NT2/D1 (cell line): ENCODE measurements at regions not wholly inside any gene's neighbourhood (a gene's known extent, or its start where the extent isn't known, plus 50 kb on each side); places are given as distances from the start of the nearest gene placed in this dataset.

ENCODE experiments used
- DNase-seq: peaks from one replicate; pipeline ENCODE4 v3.0.0-alpha.2; 2011; ENCODE audit warnings: low read depth, low spot score
- H3K27me3 ChIP-seq: 2 replicates; pipeline ENCODE4 v1.6.0; 2011; ENCODE audit warnings: mild to moderate bottlenecking; ENCODE audit not compliant: insufficient read length, insufficient read depth
- H3K36me3 ChIP-seq: 2 replicates; pipeline ENCODE4 v1.6.1; 2011; ENCODE audit warnings: mild to moderate bottlenecking, low read length, mixed read lengths; ENCODE audit not compliant: insufficient read depth, insufficient read length
- H3K4me1 ChIP-seq: 2 replicates; pipeline ENCODE4 v1.5.1; 2011; ENCODE audit not compliant: insufficient read depth, insufficient read length
- H3K4me3 ChIP-seq: 2 replicates; pipeline ENCODE4 v1.5.1; 2011; ENCODE audit warnings: low read depth; ENCODE audit not compliant: insufficient read length
- H3K9ac ChIP-seq: 2 replicates; pipeline ENCODE4 v1.6.0; 2011; ENCODE audit warnings: low read depth; ENCODE audit not compliant: insufficient read length
- H3K9me3 ChIP-seq: 2 replicates; pipeline ENCODE4 v1.5.1; 2011; ENCODE audit warnings: mild to moderate bottlenecking, low read length; ENCODE audit not compliant: insufficient read depth
- SUZ12 ChIP-seq: IDR thresholded peaks from 2 replicates; pipeline ENCODE4 v1.6.1; 2011; ENCODE audit not compliant: insufficient read length, insufficient read depth; ENCODE audit errors: extremely low read depth
- YY1 ChIP-seq: IDR thresholded peaks from 2 replicates; pipeline ENCODE4 v1.6.1; 2011; ENCODE audit not compliant: insufficient read length, insufficient read depth
- ZNF274 ChIP-seq: IDR thresholded peaks from 2 replicates; pipeline ENCODE4 v1.6.1; 2011; ENCODE audit warnings: mild to moderate bottlenecking, low read depth, low read length

- no peak for TF ChIP-seq YY1
- no peak for TF ChIP-seq SUZ12
- TF ChIP-seq ZNF274 = no peak
- H3K36me3 ChIP-seq = no peaks in the 10 kb centered on the region
- no peaks in the 10 kb centered on the region for H3K4me1 ChIP-seq
- no peak overlapping the region for H3K4me3 ChIP-seq
- H3K27me3 ChIP-seq = no peaks in the 10 kb centered on the region
- no peak overlapping the region for H3K9ac ChIP-seq
- no peak for DNase-seq
- no peaks in the 10 kb centered on the region for H3K9me3 ChIP-seq
Measured at GRCh38 chr1:14247666-14248065, 350.8 kb upstream of the KAZN start.

- Histone ChIP-seq H3K4me1 (peaks cover 1% of the 10 kb centered on the region), H3K36me3 (no peaks in the 10 kb centered on the region), H3K9ac (no peak overlapping the region), H3K9me3 (no peaks in the 10 kb centered on the region), H3K27me3 (no peaks in the 10 kb centered on the region), H3K4me3 (no peak overlapping the region)
- DNase-seq = no peak
- TF ChIP-seq ZNF274 (no peak), SUZ12 (no peak), YY1 (no peak)
Measured at GRCh38 chr1:14251871-14252270, 346.6 kb upstream of the KAZN start.

- TF ChIP-seq YY1 (no peak), ZNF274 (no peak), SUZ12 (no peak)
- H3K4me1 ChIP-seq = peaks cover 1% of the 10 kb centered on the region
- DNase-seq = no peak
- no peaks in the 10 kb centered on the region for H3K9me3 ChIP-seq
- H3K36me3 ChIP-seq = no peaks in the 10 kb centered on the region
- H3K9ac ChIP-seq = no peak overlapping the region
- H3K27me3 ChIP-seq = no peaks in the 10 kb centered on the region
- H3K4me3 ChIP-seq = no peak overlapping the region
Measured at GRCh38 chr1:14253676-14254075, 344.8 kb upstream of the KAZN start.

- peaks cover 1% of the 10 kb centered on the region for H3K4me1 ChIP-seq
- no peak for DNase-seq
- no peaks in the 10 kb centered on the region for H3K27me3 ChIP-seq
- no peak overlapping the region for H3K4me3 ChIP-seq
- H3K36me3 ChIP-seq = no peaks in the 10 kb centered on the region
- TF ChIP-seq YY1 (no peak), SUZ12 (no peak), ZNF274 (no peak)
- no peaks in the 10 kb centered on the region for H3K9me3 ChIP-seq
- no peak overlapping the region for H3K9ac ChIP-seq
Measured at GRCh38 chr1:14254251-14254650, 344.2 kb upstream of the KAZN start.

DNA sequence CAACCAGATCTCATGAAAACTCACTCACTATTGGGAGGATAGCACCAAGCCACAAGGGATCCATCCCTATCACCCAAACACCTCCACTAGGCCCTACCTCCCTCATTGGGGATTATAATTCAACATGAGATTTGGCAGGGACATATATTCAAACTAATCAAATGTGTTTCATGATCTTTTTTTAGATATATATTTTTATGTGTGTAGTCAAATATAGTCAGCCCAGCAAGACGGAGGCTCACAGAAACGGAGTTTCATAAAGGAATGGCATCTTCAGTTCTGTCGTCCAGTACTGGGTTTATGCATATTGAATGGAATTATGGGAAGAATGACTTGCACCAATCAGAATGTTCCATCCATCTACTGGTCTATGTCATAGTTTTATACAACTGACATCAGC lies 343.3 kb upstream of the KAZN start:
- no peak for TF ChIP-seq SUZ12
- no peak for TF ChIP-seq YY1
- TF ChIP-seq ZNF274 = no peak
- Histone ChIP-seq H3K9me3 (no peaks in the 10 kb centered on the region), H3K27me3 (no peaks in the 10 kb centered on the region), H3K4me1 (peaks cover 1% of the 10 kb centered on the region), H3K36me3 (no peaks in the 10 kb centered on the region), H3K4me3 (no peak overlapping the region), H3K9ac (no peak overlapping the region)
- DNase-seq = no peak

- H3K4me1 ChIP-seq = peaks cover 1% of the 10 kb centered on the region
- H3K9me3 ChIP-seq = no peaks in the 10 kb centered on the region
- H3K4me3 ChIP-seq = no peak overlapping the region
- DNase-seq = no peak
- no peaks in the 10 kb centered on the region for H3K36me3 ChIP-seq
- TF ChIP-seq ZNF274 = no peak
- TF ChIP-seq YY1 = no peak
- no peak for TF ChIP-seq SUZ12
- H3K27me3 ChIP-seq = no peaks in the 10 kb centered on the region
- H3K9ac ChIP-seq = no peak overlapping the region
Measured at GRCh38 chr1:14255711-14256110, 342.8 kb upstream of the KAZN start.

DNA sequence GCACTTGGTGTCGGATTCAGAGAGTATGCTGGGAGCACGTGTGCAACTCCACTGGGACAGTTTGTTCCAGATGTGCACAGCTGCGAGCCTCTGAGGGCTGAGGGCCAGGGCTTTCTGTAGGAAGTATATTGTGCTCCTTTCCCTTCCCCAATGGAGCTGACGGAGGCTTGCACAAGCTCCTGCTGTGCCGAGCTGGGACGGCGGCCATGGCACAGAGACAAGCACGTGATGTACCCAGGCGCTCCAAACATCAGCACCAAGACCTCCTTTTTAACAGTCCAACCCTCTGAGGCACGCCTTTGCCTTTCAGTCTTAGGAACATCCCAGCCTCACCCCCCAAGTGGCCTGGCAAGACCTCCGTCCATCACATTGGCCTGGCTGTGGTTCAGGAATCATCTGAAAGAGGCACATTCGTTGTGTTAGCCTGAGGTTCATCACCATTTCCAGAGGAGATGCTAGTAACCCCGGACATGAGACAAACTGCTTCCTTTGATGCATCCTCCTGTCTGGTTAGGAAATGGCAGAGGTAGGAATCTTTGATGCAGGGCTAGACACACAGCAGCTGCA lies 339.2 kb upstream of the KAZN start:
- no peak for DNase-seq
- TF ChIP-seq ZNF274 = no peak
- TF ChIP-seq SUZ12 = no peak
- no peak for TF ChIP-seq YY1
- no peak overlapping the region for H3K4me3 ChIP-seq

GRCh38 chr1:14260480-14260879 lies 338.0 kb upstream of the KAZN start:
- Histone ChIP-seq H3K9ac (no peak overlapping the region), H3K36me3 (no peaks in the 10 kb centered on the region), H3K4me3 (no peak overlapping the region), H3K4me1 (peaks cover under 1% of the 10 kb centered on the region), H3K27me3 (no peaks in the 10 kb centered on the region), H3K9me3 (no peaks in the 10 kb centered on the region)
- DNase-seq = no peak
- no peak for TF ChIP-seq YY1
- no peak for TF ChIP-seq ZNF274
- no peak for TF ChIP-seq SUZ12

More for the DNA sequence above, 339.2 kb upstream of the KAZN start:
- Histone ChIP-seq H3K4me1 (peaks cover 1% of the 10 kb centered on the region), H3K9me3 (no peaks in the 10 kb centered on the region), H3K27me3 (no peaks in the 10 kb centered on the region), H3K9ac (no peak overlapping the region), H3K36me3 (no peaks in the 10 kb centered on the region)
